HG03442 (cell line): ENCODE measurements at regions not wholly inside any gene's neighbourhood (a gene's known extent, or its start where the extent isn't known, plus 50 kb on each side); places are given as distances from the start of the nearest gene placed in this dataset.

Experiments used
- ATAC-seq: cut with Tn5 transposase; IDR thresholded peaks from one replicate; pipeline ENCODE4 v1.9.1; 2021; ENCODE audit warnings: mild to moderate bottlenecking, moderate library complexity; ENCODE audit not compliant: unreplicated experiment

GRCh38 chr1:221286399-221286798 lies 407.2 kb downstream of the HLX start:
- ATAC-seq = no peak

DNA sequence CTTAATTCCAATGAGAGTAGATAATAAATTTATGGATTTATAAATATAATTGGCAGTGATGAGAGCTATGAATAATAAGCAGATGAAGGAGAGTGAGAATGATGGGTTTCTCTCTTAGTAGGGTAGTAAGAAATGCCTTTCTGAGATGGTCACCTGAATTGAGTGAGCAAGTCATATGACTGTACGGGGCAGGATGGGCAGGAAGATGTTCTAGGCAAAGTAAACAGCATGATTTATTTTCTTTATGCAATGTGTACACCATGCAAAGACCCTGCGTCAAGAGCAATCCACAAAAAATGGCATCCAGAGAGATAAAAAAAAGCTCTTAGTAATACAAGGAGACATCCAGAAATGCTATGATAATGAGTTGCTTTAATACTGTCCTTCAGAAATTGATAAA lies 409.9 kb downstream of the HLX start:
- ATAC-seq = no peak

GRCh38 chr1:221290669-221291068 lies 411.4 kb downstream of the HLX start:
- no peak for ATAC-seq

GRCh38 chr1:221291113-221291512 lies 411.9 kb downstream of the HLX start:
- no peak for ATAC-seq

GRCh38 chr1:221292652-221293051 lies 413.4 kb downstream of the HLX start:
- no peak for ATAC-seq

- ATAC-seq = no peak
Observed at GRCh38 chr1:221294242-221294641, 415.0 kb downstream of the HLX start.

DNA sequence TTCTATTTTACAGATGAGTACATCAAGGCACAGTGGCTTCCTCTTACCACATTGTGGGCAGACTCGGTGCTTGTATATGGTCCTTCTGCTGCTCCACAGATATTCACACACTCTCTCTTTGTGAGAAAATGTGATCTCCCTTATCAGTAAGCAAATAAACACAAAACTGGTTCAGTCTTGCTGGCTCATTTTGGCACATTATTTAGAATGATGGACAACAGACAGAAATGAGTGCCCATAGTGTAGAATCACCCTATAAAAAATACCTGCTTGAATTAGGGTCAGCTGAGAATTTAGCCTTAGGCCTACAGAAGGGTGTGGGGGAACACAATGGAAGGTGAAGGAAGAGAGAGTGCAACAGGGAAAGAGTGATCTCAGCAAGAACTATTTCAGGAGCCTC lies 423.1 kb downstream of the HLX start:
- ATAC-seq = no peak

- no peak for ATAC-seq
Observed at GRCh38 chr1:221302810-221303209, 423.6 kb downstream of the HLX start.

- no peak for ATAC-seq
Observed at GRCh38 chr1:221303623-221304022, 424.4 kb downstream of the HLX start.

DNA sequence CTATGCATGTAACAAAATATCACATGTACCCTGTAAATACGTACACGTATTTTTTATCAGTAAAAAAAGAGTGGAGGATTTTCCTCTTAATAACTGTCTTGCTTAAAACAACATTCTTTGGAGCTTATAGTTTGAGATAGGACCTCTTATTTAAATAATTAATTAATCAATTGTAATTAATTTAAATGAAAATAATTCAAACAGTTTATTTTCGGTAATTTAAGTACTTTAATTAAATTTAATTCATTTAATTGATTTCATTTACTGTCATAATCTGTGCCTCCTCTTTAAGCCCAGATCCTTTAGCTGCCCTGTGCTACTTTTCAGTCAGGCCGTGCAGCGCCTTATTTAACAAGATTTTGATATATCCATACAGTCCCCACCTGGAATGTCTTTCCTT lies 427.0 kb downstream of the HLX start:
- ATAC-seq = no peak

GRCh38 chr1:221308534-221309511 lies 429.6 kb downstream of the HLX start:
- no peak for ATAC-seq

DNA sequence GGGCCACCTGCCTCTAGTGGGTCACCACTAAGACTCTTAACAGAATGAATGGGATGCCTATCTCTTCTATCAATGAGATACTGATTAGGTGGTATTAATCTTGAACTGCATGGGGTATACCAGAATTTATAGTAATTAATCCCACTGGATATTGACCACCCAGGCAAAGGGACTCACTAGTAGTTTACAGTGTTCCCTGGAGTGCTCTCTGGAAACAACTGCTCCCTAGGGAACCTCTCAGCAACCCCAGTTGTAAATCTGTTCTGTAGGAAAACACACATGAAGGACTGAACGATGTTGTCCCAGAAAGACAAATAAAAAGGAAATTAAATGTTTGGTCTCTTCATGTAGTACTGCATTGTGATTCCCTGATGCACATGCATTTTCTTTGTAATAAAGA lies 430.5 kb downstream of the HLX start:
- ATAC-seq = no peak

DNA sequence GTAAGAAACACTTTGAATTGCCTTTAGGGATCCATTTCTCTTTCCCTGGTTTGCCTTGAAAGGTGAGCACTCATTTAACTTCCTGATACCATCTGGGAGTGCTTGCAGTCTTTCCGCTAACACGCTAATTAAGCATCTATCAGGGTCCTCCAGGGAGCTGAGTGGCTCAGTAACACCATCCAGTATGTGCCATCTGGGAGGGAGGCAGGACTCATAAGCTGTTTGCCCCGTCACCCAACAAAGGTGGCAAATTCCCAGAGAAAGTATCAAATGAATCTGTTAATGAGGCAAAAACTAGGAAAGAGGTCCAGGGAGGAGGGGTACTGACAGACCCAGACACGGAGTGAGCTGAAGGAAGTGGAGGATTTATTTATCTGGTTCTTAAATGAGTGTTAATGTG lies 430.9 kb downstream of the HLX start:
- ATAC-seq = no peak

DNA sequence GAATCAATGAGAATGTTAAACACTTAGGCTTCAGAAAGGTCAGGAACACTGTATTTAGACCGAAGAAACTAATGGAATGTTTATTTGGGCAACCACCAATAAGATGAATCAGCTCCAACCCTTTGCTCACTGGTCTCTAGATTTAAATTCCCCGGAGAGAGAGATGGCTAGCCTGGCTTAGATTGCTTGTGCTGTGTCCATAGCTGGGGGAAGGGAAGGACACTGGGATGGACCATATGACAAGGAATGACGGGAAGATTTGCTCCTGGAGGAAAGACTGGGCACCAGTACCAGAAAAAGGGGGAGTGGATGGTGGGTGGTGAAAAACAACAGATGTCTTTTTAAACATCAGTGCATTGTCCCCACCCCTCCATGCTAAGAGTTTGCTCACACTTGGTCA lies 426.6 kb downstream of the DUSP10 start:
- ATAC-seq = no peak

DNA sequence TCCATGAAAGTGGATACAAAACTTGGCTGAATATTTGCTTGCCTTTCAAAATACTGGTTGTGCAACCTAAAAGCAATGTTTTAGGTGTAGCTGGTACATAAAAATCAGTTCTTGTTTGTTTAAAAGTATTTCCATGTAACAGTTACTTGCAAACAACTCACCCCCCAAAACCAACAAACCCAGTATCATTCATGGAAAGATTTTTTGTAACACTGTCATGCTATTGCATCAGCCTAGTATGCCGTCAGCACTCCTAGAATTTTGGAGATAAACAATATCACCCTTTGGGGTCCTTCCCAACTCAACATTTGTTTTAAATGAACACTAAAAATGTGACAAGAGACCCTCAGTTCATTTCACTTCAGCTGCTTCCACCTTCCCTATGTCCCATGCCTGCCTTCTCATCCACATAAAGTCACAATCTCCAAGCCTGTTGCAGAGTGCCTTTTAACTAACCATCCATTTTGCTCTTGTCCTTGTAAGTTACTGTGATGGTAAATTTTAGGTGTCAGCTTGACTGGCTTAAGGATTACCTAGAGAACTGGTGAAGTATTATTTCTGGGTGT lies 425.3 kb downstream of the DUSP10 start:
- no peak for ATAC-seq

DNA sequence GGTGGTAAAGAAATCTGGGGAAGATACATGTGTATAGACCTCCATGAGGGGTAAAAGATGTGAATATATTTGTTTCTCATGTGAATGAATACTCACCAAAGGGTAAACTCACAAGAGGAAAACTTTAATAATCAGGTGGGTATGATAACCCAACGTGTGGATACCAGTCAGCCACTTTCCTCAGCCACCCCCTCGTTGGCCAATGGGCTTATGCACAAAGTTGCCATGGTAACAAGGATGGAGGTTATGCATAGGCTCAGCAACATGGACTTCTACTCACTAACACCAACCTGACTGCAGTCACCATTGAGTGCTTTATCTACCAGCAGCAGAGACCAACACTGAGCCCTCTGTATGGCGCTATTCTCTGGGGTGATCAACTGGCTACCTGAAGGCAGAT lies 424.4 kb downstream of the DUSP10 start:
- ATAC-seq = no peak

DNA sequence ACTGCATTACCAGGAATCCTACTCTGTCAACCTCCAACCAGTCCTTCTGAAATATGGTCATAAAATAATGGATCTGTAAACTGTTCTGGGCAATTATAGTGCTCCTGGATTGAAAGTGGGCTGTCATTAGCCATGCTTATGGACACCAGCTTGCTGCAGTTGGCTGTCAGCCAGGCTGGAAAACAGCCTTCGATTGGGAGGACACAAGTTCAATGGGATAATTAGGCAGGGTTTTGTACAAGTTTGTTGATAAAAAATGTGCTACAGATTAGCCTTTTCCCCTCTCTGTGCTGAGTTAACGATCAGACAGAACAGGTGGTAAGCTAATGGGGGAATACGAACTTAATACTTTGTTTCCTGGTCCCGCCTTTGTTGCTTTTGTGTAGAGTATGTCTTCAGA lies 413.9 kb downstream of the DUSP10 start:
- no peak for ATAC-seq

DNA sequence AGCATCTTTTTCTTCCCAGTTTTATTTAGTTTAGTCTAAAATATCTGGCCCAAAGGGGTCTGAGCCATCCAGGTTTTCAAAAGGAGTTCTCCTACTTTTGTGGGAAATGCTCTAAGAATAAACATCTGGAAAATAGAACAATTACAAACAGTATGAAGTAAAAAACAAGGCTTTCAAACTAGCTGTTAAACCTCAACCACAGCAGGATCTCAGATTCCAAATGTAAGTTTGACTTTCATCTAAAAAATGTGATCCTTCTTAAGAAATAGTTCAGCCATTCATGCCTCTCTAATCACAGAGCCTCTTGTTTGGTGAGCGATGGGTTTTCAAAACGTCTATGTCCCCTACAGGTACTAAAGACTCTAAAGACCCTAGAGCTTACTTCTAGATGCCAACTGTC lies 413.5 kb downstream of the DUSP10 start:
- no peak for ATAC-seq

GRCh38 chr1:221331273-221332183 lies 410.4 kb downstream of the DUSP10 start:
- no peak for ATAC-seq

- no peak for ATAC-seq
Observed at GRCh38 chr1:221334062-221334461, 407.8 kb downstream of the DUSP10 start.
